Neural crest cell (in vitro differentiated cells): ENCODE measurements at regions not wholly inside any gene's neighbourhood (a gene's known extent, or its start where the extent isn't known, plus 50 kb on each side); places are given as distances from the start of the nearest gene placed in this dataset.

Experiments used
- DNase-seq: peaks from one replicate; pipeline ENCODE4 v3.0.0; 2021; ENCODE audit warnings: low read depth, mixed read lengths, low spot score
- H3K27ac Mint-ChIP-seq: one replicate; pipeline ENCODE4 v1.8.0; 2021; ENCODE audit warnings: mild to moderate bottlenecking, mixed read lengths; ENCODE audit not compliant: unreplicated experiment
- H3K27me3 Mint-ChIP-seq: 2 replicates; pipeline ENCODE4 v1.8.0; 2021; ENCODE audit warnings: low read depth, mild to moderate bottlenecking, mixed read lengths
- H3K36me3 Mint-ChIP-seq: 2 replicates; pipeline ENCODE4 v1.8.0; 2021; ENCODE audit warnings: low read depth, mild to moderate bottlenecking, mixed read lengths
- H3K4me1 Mint-ChIP-seq: 2 replicates; pipeline ENCODE4 v1.8.0; 2021; ENCODE audit warnings: mixed read lengths
- H3K4me3 Mint-ChIP-seq: one replicate; pipeline ENCODE4 v1.8.0; 2021; ENCODE audit warnings: mild to moderate bottlenecking, mixed read lengths
- H3K9me3 Mint-ChIP-seq: 2 replicates; pipeline ENCODE4 v1.8.0; 2021; ENCODE audit warnings: mixed read lengths
- TF ChIP-seq, protein P1 (sequence below): fragments of 200-600 bp; sonication (generic); conservative IDR thresholded peaks from 2 replicates; pipeline ENCODE4 v1.5.0; 2021; ENCODE audit warnings: antibody characterized with exemption, mild to moderate bottlenecking

DNA sequence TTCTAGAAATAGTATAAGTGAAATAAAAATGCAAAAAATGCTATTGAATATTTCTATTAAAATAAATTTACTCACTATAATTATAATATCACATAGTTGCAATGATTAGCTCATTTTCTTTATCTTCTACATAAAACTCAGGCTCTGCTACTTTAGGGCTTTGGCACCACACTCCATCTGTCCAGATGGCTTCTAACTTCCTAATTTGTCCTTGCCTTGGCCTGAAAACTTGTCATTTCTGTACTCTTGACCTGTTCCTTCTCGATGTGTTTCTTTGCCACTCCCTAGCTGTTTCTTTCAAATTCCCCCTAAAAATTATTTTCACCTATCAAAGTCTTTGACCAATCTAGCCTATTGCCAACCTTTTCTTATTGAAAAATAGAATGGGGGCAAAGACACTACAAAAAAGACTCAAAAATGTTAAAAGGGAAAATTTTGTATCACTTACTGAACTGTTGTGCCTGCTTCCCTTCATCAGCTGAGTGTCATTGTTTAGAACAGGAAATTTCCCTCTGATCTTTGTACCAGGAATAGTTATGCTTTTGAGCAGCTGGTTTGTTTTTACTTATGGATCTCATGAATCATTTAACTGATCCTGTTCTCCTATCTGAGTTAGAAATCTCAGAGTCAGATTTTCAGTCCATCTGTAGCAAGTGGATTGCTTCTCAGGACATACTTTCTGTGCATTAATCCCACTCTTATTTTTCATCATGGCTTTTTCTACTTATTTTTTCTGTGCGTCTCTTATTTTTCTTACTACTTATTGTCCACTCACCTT, 279.2 kb upstream of the CNR1 start:
- H3K36me3 Mint-ChIP-seq, result no peaks in the 10 kb centered on the region
- TF ChIP-seq, protein P1, sequence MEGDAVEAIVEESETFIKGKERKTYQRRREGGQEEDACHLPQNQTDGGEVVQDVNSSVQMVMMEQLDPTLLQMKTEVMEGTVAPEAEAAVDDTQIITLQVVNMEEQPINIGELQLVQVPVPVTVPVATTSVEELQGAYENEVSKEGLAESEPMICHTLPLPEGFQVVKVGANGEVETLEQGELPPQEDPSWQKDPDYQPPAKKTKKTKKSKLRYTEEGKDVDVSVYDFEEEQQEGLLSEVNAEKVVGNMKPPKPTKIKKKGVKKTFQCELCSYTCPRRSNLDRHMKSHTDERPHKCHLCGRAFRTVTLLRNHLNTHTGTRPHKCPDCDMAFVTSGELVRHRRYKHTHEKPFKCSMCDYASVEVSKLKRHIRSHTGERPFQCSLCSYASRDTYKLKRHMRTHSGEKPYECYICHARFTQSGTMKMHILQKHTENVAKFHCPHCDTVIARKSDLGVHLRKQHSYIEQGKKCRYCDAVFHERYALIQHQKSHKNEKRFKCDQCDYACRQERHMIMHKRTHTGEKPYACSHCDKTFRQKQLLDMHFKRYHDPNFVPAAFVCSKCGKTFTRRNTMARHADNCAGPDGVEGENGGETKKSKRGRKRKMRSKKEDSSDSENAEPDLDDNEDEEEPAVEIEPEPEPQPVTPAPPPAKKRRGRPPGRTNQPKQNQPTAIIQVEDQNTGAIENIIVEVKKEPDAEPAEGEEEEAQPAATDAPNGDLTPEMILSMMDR, result no peak
- no peaks in the 10 kb centered on the region for H3K27me3 Mint-ChIP-seq
- H3K4me3 Mint-ChIP-seq, result no peak overlapping the region
- no peaks in the 10 kb centered on the region for H3K4me1 Mint-ChIP-seq
- H3K27ac Mint-ChIP-seq, result no peak overlapping the region
- no peak for DNase-seq
- peaks cover 5% of the 10 kb centered on the region for H3K9me3 Mint-ChIP-seq

DNA sequence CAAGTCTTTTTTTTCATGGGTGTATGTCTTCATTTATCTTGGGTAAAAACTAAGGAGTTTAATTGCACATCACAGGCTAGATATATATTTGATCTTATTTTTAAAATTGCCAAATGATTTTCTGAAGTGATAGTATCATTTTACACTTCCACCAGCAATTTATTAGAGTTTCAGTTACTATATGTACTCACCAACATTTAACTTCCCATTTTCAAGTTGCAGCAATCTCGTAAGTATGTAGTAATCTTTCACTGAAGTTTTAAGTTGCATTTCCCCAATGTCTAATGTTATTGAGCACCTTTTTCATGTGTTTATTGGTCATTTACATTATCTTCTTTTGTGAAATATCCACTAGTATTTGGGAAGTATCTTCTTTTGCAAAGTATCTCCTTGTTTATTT, 277.4 kb upstream of the CNR1 start:
- DNase-seq, result no peak
- no peak overlapping the region for H3K27ac Mint-ChIP-seq
- no peak overlapping the region for H3K4me3 Mint-ChIP-seq
- H3K4me1 Mint-ChIP-seq, result no peaks in the 10 kb centered on the region
- H3K36me3 Mint-ChIP-seq, result no peaks in the 10 kb centered on the region
- H3K27me3 Mint-ChIP-seq, result no peaks in the 10 kb centered on the region
- peaks cover 5% of the 10 kb centered on the region for H3K9me3 Mint-ChIP-seq
- TF ChIP-seq, protein P1, result no peak

GRCh38 chr6:88442737-88443136, 276.6 kb upstream of the CNR1 start:
- no peaks in the 10 kb centered on the region for H3K27me3 Mint-ChIP-seq
- H3K36me3 Mint-ChIP-seq, result no peaks in the 10 kb centered on the region
- TF ChIP-seq, protein P1, result no peak
- peaks cover 5% of the 10 kb centered on the region for H3K9me3 Mint-ChIP-seq
- no peak for DNase-seq
- no peaks in the 10 kb centered on the region for H3K4me1 Mint-ChIP-seq
- H3K4me3 Mint-ChIP-seq, result no peak overlapping the region
- no peak overlapping the region for H3K27ac Mint-ChIP-seq

DNA sequence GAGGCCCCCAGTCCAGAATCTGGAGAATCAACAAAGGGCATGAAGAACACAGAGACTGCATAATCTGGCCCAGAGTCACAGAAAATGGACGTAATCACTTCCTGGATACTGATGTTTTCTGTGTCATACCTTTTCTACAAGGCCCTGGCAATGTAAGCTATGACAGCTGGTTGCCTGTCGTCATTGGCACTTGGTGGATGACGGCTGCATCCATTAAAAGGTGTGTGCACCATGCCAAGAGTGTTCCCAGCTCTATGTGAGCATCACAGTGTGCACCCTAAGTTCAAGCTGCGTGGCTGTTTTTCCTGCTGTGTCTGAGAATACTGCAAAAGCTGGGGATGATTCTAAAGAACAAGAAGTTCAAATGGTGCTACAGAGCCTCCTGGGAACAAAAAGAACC, 275.2 kb upstream of the CNR1 start:
- no peak for DNase-seq
- Mint-ChIP-seq H3K4me1 (no peaks in the 10 kb centered on the region), H3K36me3 (no peaks in the 10 kb centered on the region), H3K9me3 (peaks cover 2% of the 10 kb centered on the region), H3K27me3 (no peaks in the 10 kb centered on the region), H3K4me3 (no peak overlapping the region), H3K27ac (no peak overlapping the region)
- TF ChIP-seq, protein P1, result no peak

DNA sequence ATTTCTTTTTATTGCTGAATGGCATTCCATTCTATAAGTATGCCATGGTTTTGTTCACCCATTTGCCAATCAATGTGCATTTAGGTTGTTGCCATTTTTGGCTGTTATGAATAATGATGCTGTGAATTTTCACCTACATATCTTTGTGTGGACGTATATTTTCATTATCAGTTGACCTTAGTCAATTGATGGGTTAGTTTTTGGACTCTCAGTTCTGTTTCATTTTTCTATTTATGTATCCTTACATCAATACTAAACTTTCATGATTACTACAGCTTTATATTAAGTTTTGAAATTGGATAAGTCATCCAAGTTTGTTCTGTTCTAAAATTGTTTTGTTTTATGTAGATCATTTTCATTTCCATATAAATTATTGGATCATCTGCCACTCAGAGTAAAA, 261.9 kb upstream of the CNR1 start:
- TF ChIP-seq, protein P1, result no peak
- Mint-ChIP-seq H3K27ac (no peak overlapping the region), H3K27me3 (peaks cover 3% of the 10 kb centered on the region), H3K4me3 (no peak overlapping the region), H3K9me3 (no peaks in the 10 kb centered on the region), H3K4me1 (no peaks in the 10 kb centered on the region), H3K36me3 (no peaks in the 10 kb centered on the region)
- DNase-seq, result no peak
